ENCODE measurements at regions not wholly inside any gene's neighbourhood (a gene's known extent, or its start where the extent isn't known, plus 50 kb on each side); places are given as distances from the start of the nearest gene placed in this dataset.

GRCh38 chr2:59385971-59386370, 1144.8 kb upstream of the FANCL start:
- no peak for TF ChIP-seq CTCF (IDR thresholded peaks at IDR 0.05; ENCODE audit: unreplicated experiment in 3 of 3)
- Mint-ChIP-seq H3K36me3 (ENCODE audit: low read depth) (no peaks in the 10 kb centered on the region), H3K27me3 (ENCODE audit: low read depth) (no peaks in the 10 kb centered on the region), H3K4me1 (peaks cover 5% of the 10 kb centered on the region), H3K4me3 (no peak overlapping the region), H3K27ac (no peak overlapping the region), H3K9me3 (no peaks in the 10 kb centered on the region)

GRCh38 chr2:59383473-59383872, 1142.3 kb upstream of the FANCL start:
- Mint-ChIP-seq H3K4me3 (no peak overlapping the region), H3K27me3 (ENCODE audit: low read depth) (no peaks in the 10 kb centered on the region), H3K9me3 (peaks cover 12% of the 10 kb centered on the region), H3K27ac (no peak overlapping the region), H3K36me3 (ENCODE audit: low read depth) (no peaks in the 10 kb centered on the region), H3K4me1 (no peaks in the 10 kb centered on the region)
- TF ChIP-seq CTCF (IDR thresholded peaks at IDR 0.05; ENCODE audit: unreplicated experiment in 3 of 3), result no peak

DNA sequence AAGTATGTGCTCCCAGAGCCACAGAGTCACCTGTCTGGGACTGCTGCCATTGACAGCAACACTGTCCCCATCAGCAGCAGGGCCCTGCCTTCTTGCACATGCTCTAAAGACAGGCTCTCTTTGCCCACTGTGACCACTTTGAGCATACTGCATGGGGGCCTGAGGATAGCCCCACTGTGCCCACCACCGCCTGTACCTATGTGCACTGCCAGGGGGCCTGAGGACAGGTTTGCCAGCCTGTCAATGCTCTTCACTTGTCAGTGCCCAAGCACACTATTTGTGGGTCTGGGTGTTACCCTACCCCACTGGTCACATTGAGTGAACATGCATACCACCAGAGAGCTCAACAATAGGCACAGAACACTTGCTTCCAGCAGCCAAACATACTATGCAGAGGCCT, 1137.0 kb upstream of the FANCL start:
- no peaks in the 10 kb centered on the region for H3K36me3 Mint-ChIP-seq (ENCODE audit: low read depth)
- H3K9me3 Mint-ChIP-seq, result peaks cover 17% of the 10 kb centered on the region
- no peak overlapping the region for H3K27ac Mint-ChIP-seq
- no peaks in the 10 kb centered on the region for H3K27me3 Mint-ChIP-seq (ENCODE audit: low read depth)
- no peaks in the 10 kb centered on the region for H3K4me1 Mint-ChIP-seq
- no peak for TF ChIP-seq CTCF (IDR thresholded peaks at IDR 0.05; ENCODE audit: unreplicated experiment in 3 of 3)
- H3K4me3 Mint-ChIP-seq, result no peak overlapping the region

DNA sequence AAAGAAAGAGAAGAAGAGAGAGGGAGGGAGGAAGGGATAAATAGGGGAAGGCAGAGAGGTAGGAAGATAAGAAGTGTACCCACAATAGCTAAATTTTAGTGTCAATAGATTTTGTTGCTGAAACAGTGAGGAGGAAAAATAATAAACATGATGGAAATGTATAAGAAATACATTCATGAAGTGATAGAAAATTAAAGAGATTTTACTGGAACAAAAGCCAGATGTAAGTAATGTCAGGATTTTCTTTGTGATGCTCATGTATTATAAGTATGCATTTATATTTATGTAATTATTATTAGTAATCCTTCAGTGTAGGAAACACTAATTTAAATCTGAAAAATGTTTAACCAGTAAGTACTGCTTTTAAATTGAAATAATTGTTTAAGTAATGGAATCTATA, 1125.2 kb upstream of the FANCL start:
- H3K4me3 Mint-ChIP-seq, result no peak overlapping the region
- peaks cover 3% of the 10 kb centered on the region for H3K9me3 Mint-ChIP-seq
- H3K4me1 Mint-ChIP-seq, result no peaks in the 10 kb centered on the region
- no peaks in the 10 kb centered on the region for H3K27me3 Mint-ChIP-seq (ENCODE audit: low read depth)
- no peak overlapping the region for H3K27ac Mint-ChIP-seq
- no peak for TF ChIP-seq CTCF (IDR thresholded peaks at IDR 0.05; ENCODE audit: unreplicated experiment in 3 of 3)
- peaks cover 4% of the 10 kb centered on the region for H3K36me3 Mint-ChIP-seq (ENCODE audit: low read depth)

DNA sequence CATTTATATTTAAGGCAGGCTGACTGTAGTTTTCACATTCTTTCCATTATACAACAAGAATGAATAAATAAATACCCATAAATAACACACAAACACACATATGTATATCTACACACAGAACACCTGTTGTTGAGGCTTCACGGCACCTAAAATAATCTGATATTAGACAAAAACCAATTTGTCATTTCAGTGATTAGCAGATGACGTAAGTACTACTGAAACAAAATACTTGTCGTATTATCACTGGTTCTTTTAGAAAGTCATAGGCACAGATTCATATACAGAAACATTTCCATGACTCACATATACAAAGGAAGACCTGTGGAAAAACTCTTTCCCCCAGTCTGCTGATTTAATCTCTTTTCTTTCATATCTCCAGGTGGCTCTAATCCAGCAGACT, 1113.4 kb upstream of the FANCL start:
- no peak overlapping the region for H3K4me3 Mint-ChIP-seq
- H3K9me3 Mint-ChIP-seq, result peaks cover 5% of the 10 kb centered on the region
- no peaks in the 10 kb centered on the region for H3K27me3 Mint-ChIP-seq (ENCODE audit: low read depth)
- no peaks in the 10 kb centered on the region for H3K4me1 Mint-ChIP-seq
- no peak overlapping the region for H3K27ac Mint-ChIP-seq
- H3K36me3 Mint-ChIP-seq (ENCODE audit: low read depth), result no peaks in the 10 kb centered on the region
- TF ChIP-seq CTCF (IDR thresholded peaks at IDR 0.05; ENCODE audit: unreplicated experiment in 3 of 3), result no peak

DNA sequence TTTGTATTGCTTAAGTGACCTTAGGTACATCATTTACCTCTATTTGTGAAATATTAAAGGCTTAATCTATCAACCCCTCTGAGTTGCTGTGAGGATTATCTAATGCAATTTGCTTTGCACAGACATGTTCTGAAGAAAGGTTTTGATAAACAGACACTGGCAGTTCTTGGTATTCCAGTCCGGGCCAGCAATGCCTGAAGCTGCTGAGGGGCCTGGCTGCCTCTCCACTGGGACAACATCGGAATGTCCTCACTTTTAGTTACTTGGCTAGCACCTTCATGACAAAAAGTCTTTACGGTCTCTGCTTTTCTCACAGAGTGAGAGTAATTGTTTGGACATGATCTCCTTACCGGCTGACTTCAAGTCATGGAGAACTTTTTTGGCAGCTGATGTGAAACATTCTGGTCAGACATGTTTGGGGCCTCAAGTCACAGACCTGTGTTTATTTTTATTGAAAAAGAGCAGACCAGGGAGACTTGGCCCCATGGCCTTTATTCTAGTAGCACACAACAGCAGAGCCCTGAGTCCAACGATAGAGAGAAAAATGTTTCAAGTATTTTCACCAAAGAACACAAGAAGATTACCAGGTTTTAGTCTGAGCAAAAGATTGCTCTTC, 1112.3 kb upstream of the FANCL start:
- no peaks in the 10 kb centered on the region for H3K4me1 Mint-ChIP-seq
- no peak overlapping the region for H3K27ac Mint-ChIP-seq
- no peak overlapping the region for H3K4me3 Mint-ChIP-seq
- no peak for TF ChIP-seq CTCF (IDR thresholded peaks at IDR 0.05; ENCODE audit: unreplicated experiment in 3 of 3)
- H3K36me3 Mint-ChIP-seq (ENCODE audit: low read depth), result no peaks in the 10 kb centered on the region
- no peaks in the 10 kb centered on the region for H3K27me3 Mint-ChIP-seq (ENCODE audit: low read depth)
- peaks cover 5% of the 10 kb centered on the region for H3K9me3 Mint-ChIP-seq

Data from nephron (organoid).